Activated T-cell treated with anti-CD3 and anti-CD28 coated beads for 24 hours (primary cell): ENCODE measurements at regions not wholly inside any gene's neighbourhood (a gene's known extent, or its start where the extent isn't known, plus 50 kb on each side); places are given as distances from the start of the nearest gene placed in this dataset.

Source experiments
- DNase-seq: peaks from one replicate; pipeline ENCODE4 v3.0.0-alpha.2; 2020; ENCODE audit warnings: low read depth

DNA sequence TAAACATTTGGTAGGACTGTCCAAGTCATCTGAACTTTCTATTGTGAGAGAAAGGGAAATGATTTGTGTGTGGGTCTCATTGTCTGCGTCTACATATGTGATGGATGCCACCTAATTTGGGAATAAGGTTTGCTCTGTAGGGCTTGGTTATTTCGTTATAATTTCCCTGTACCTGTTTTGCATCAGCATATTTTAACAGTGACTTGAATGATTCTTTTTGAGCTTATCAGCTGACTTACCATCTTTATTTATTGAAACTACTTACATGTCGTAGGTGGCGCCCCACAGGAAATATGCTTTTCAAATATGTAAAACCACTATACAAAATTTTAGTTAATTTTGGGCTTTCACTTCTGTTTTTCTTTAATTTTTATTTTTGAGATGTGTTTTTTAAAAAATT, 56.5 kb upstream of the BCAT1 start:
- DNase-seq, result no peak

DNA sequence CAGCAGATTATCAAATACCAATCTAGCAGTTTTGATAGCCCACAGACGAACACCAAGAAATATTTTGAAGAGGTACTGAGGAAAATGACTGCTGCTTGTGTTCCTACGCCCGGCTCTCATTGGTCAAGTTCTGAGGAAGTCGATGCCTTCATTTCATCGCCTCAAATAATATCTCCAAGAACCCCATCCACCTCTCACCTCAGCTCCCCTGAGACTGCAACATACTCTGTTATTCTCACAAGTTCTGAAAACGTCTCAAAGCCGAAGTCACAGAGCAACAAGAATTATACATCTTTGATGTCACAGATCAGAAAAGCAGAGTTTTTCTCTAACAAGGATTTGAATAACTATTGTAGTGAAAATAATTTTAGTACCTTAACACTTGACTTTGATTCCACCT, 55.5 kb upstream of the BCAT1 start:
- no peak for DNase-seq

DNA sequence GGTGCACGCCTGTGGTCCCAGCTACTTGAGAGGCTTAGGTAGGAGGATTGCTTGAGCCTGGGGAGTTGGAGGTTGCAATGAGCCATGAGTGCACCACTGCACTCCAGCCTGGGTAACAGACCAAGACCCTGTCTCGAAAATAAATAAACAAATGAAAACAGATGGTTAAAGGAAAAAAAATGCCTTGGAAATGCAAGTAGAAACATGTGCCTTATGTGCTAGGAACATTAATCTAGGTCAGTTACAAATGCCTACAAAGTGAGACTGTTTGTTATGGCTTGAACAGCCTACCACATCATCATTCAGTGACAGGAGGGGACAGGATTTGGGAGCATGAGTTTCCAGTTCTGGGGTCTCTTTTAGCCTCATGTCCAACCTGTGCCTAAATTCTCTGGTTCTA, 52.4 kb upstream of the BCAT1 start:
- no peak for DNase-seq
